ENCODE measurements at regions not wholly inside any gene's neighbourhood (a gene's known extent, or its start where the extent isn't known, plus 50 kb on each side); places are given as distances from the start of the nearest gene placed in this dataset.

GRCh38 chr10:61091531-61091930 is 147.5 kb upstream of the RHOBTB1 start:
- TF ChIP-seq CTCF (optimal IDR thresholded peaks at IDR 0.05 in 1 of 3, IDR thresholded peaks at IDR 0.05 in 1 of 3, conservative IDR thresholded peaks at IDR 0.05 in 1 of 3; ENCODE audit: extremely low read depth in 1 of 3, insufficient read depth in 2 of 3, low read length in 3 of 3) (no peak), EZH2 (IDR thresholded peaks at IDR 0.05; ENCODE audit: low read length) (no peak)

Measured in keratinocyte (primary cell).